SU-DHL-6 (cell line): ENCODE measurements at regions not wholly inside any gene's neighbourhood (a gene's known extent, or its start where the extent isn't known, plus 50 kb on each side); places are given as distances from the start of the nearest gene placed in this dataset.

Experiments used
- H2AFZ ChIP-seq: fragments of 200-600 bp; sonication (generic); 2 replicates; pipeline ENCODE4 v1.6.1; 2014; ENCODE audit warnings: low read depth, mild to moderate bottlenecking, moderate library complexity, mixed read lengths, antibody characterized with exemption, low read length; ENCODE audit not compliant: severe bottlenecking
- H3F3A ChIP-seq: fragments of 200-600 bp; shearing (Covaris generic); 2 replicates; pipeline ENCODE4 v1.6.0; 2016; ENCODE audit warnings: antibody characterized with exemption, mild to moderate bottlenecking; ENCODE audit not compliant: insufficient read depth
- H3K27ac ChIP-seq: fragments of 200-600 bp; sonication (generic); 2 replicates; pipeline ENCODE4 v1.5.1; 2016; ENCODE audit warnings: low read depth, mild to moderate bottlenecking, low read length, moderate library complexity, mixed read lengths
- H3K27me3 ChIP-seq: fragments of 200-600 bp; sonication (generic), shearing (Covaris generic); 2 replicates; pipeline ENCODE4 v1.6.0; 2014; ENCODE audit warnings: mild to moderate bottlenecking, low read length
- H3K36me3 ChIP-seq: fragments of 200-600 bp; sonication (generic); 2 replicates; pipeline ENCODE4 v1.6.1; 2014; ENCODE audit warnings: mild to moderate bottlenecking, low read length, mixed read lengths
- H3K4me2 ChIP-seq: fragments of 300-600, 200-600 bp; shearing (Covaris generic), sonication (generic); 2 replicates; pipeline ENCODE4 v1.6.0; 2014; ENCODE audit warnings: low read length, low read depth, mild to moderate bottlenecking; ENCODE audit not compliant: poor library complexity, severe bottlenecking
- H3K4me3 ChIP-seq: fragments of 200-600 bp; sonication (generic); 2 replicates; pipeline ENCODE4 v1.5.1; 2014; ENCODE audit warnings: antibody characterized with exemption, low read length, mild to moderate bottlenecking, mixed read lengths; ENCODE audit not compliant: insufficient read depth, poor library complexity, severe bottlenecking
- H3K79me2 ChIP-seq: fragments of 200-600 bp; sonication (generic); 2 replicates; pipeline ENCODE4 v1.6.1; 2014; ENCODE audit warnings: mild to moderate bottlenecking, low read length, moderate library complexity; ENCODE audit not compliant: insufficient read depth
- H3K9ac ChIP-seq: fragments of 200-600 bp; sonication (generic); 2 replicates; pipeline ENCODE4 v1.7.0; 2014; ENCODE audit warnings: mild to moderate bottlenecking, low read length
- H3K9me2 ChIP-seq: fragments of 200-600 bp; sonication (generic); replicated peaks from 2 replicates; pipeline ENCODE4 v1.6.1; 2014; ENCODE audit warnings: low read length; ENCODE audit not compliant: insufficient read depth
- H3K9me3 ChIP-seq: fragments of 200-600 bp; sonication (generic); 2 replicates; pipeline ENCODE4 v1.6.1; 2014; ENCODE audit warnings: low read length, mixed read lengths; ENCODE audit not compliant: insufficient read depth
- H4K20me1 ChIP-seq: fragments of 200-600 bp; sonication (generic); 2 replicates; pipeline ENCODE4 v1.6.1; 2014; ENCODE audit warnings: low read depth, mild to moderate bottlenecking, antibody characterized with exemption, low read length, moderate library complexity, mixed read lengths
- EZH2phosphoT487 ChIP-seq: fragments of 200-600 bp; sonication (generic), shearing (Covaris generic); conservative IDR thresholded peaks from 2 replicates; pipeline ENCODE4 v1.6.1; 2018; ENCODE audit warnings: mild to moderate bottlenecking, antibody characterized with exemption, low read length, moderate library complexity, mixed read lengths
- TF ChIP-seq, protein P1 (sequence below): fragments of 200-600 bp; sonication (generic); IDR thresholded peaks from one replicate; pipeline ENCODE4 v1.5.1; 2017; ENCODE audit warnings: antibody characterized with exemption, mild to moderate bottlenecking, low read length, moderate library complexity; ENCODE audit not compliant: insufficient read depth, poor library complexity, severe bottlenecking

DNA sequence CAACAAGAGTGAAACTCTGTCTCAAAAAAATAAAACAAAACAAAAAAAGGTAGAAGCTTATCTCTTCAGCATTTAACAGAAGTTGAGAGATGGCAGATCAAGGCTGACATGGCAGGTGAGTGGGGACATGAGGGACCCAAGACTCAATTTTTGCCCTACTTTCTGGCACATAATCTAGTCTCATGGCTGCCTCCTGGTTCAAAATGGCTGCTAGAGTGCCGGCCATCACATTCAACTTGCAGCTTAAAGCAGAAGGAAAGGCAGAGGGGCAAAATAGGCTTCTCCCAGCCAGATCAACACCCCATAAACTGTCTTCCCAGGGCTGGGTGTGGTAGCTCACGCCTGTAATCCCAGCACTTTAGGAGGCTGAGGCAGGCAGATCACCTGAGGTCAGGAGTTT, 784.9 kb downstream of the MED13L start:
- no peaks in the 10 kb centered on the region; the same call in 1 of the 2 replicates for H3K9me2 ChIP-seq

DNA sequence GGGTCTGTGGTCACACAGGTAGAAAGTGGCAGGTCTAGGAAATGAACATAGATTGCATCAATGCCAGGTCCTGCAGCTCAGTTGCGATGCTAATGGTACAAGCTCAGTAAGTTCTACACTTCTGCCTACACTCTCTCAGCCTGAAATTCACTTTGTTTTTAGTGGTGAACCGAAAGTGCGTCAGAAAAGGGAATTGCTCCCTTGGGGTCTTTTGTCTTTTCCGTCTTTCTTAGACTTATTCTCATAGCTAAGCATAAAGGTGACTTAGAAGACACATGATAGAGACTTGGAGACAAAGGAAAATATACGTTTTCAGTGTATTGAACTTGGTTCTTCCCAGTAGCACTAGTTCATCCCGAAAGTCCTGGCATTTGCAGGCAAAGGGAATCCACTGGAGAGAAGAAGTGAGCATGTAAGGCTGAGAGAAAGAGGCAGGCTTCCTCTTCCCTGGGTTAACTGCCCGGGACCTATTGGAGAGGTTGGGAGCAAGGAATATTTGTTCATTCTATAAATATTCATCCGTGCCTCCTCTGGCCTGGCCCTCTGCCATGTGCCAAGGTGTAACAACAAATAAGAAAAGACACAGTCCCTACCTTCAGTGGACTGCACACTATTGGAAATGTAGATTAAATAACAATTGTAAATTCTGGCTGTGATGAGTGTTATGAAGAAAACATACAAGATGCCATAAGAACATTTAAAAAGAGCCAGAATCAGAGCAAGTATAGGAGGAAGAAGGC, 785.8 kb downstream of the MED13L start:
- no peaks in the 10 kb centered on the region for H4K20me1 ChIP-seq
- H3K79me2 ChIP-seq, result no peaks in the 10 kb centered on the region
- H3K4me2 ChIP-seq, result no peak overlapping the region
- no peaks in the 10 kb centered on the region for H3K36me3 ChIP-seq
- TF ChIP-seq EZH2phosphoT487, result no peak
- TF ChIP-seq, protein P1, sequence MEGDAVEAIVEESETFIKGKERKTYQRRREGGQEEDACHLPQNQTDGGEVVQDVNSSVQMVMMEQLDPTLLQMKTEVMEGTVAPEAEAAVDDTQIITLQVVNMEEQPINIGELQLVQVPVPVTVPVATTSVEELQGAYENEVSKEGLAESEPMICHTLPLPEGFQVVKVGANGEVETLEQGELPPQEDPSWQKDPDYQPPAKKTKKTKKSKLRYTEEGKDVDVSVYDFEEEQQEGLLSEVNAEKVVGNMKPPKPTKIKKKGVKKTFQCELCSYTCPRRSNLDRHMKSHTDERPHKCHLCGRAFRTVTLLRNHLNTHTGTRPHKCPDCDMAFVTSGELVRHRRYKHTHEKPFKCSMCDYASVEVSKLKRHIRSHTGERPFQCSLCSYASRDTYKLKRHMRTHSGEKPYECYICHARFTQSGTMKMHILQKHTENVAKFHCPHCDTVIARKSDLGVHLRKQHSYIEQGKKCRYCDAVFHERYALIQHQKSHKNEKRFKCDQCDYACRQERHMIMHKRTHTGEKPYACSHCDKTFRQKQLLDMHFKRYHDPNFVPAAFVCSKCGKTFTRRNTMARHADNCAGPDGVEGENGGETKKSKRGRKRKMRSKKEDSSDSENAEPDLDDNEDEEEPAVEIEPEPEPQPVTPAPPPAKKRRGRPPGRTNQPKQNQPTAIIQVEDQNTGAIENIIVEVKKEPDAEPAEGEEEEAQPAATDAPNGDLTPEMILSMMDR, result no peak
- H2AFZ ChIP-seq, result no peak overlapping the region
- H3K27ac ChIP-seq, result no peak overlapping the region
- H3K9me2 ChIP-seq, result no peaks in the 10 kb centered on the region; the same call in 1 of the 2 replicates
- H3K9ac ChIP-seq, result no peak overlapping the region
- no peak overlapping the region for H3K4me3 ChIP-seq
- no peaks in the 10 kb centered on the region for H3K9me3 ChIP-seq
- H3F3A ChIP-seq, result no peaks in the 10 kb centered on the region
- no peaks in the 10 kb centered on the region for H3K27me3 ChIP-seq

More for the DNA sequence above, 784.9 kb downstream of the MED13L start:
- no peaks in the 10 kb centered on the region for H4K20me1 ChIP-seq
- no peaks in the 10 kb centered on the region for H3K9me3 ChIP-seq
- no peaks in the 10 kb centered on the region for H3K27me3 ChIP-seq
- H3K4me2 ChIP-seq, result no peak overlapping the region
- H3K79me2 ChIP-seq, result no peaks in the 10 kb centered on the region
- H3K4me3 ChIP-seq, result no peak overlapping the region
- no peaks in the 10 kb centered on the region for H3F3A ChIP-seq
- no peaks in the 10 kb centered on the region for H3K36me3 ChIP-seq
- TF ChIP-seq, protein P1, result no peak
- TF ChIP-seq EZH2phosphoT487, result no peak
- no peak overlapping the region for H3K9ac ChIP-seq
- no peak overlapping the region for H2AFZ ChIP-seq
- H3K27ac ChIP-seq, result no peak overlapping the region

- Histone ChIP-seq H3K79me2 (no peaks in the 10 kb centered on the region), H3K36me3 (no peaks in the 10 kb centered on the region), H3F3A (no peaks in the 10 kb centered on the region), H4K20me1 (no peaks in the 10 kb centered on the region), H2AFZ (no peak overlapping the region), H3K27me3 (no peaks in the 10 kb centered on the region), H3K9me2 (no peaks in the 10 kb centered on the region; the same call in 1 of the 2 replicates), H3K4me2 (no peak overlapping the region), H3K27ac (no peak overlapping the region), H3K4me3 (no peak overlapping the region), H3K9me3 (no peaks in the 10 kb centered on the region), H3K9ac (no peak overlapping the region)
- TF ChIP-seq EZH2phosphoT487, result no peak
These were observed 788.2 kb downstream of the MED13L start for GRCh38 chr12:115489253-115489652.

DNA sequence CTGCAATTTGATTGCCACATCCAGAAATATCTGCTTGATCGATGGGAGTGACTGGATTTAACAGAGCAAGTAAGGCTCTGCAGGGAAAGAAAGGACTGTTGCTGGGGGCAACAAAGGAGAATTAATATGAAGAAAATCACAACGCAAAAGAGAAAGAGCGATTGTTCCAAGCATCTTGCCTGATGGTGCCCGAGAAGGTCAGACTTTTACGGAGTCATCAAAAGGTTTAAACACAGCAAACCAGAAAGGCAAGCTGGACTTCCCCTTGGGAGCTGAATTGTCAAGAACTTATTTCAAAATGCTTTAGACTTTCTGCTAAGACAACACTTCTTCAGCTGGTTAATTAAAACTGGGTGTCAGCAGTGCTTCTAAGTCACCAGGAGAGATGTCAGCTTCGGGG, 791.5 kb downstream of the MED13L start:
- Histone ChIP-seq H3K79me2 (no peaks in the 10 kb centered on the region), H3K27me3 (no peaks in the 10 kb centered on the region), H3K4me2 (no peak overlapping the region), H3F3A (no peaks in the 10 kb centered on the region), H3K4me3 (no peak overlapping the region), H3K9me2 (no peaks in the 10 kb centered on the region; the same call in 1 of the 2 replicates), H4K20me1 (no peaks in the 10 kb centered on the region), H3K27ac (no peak overlapping the region), H3K36me3 (no peaks in the 10 kb centered on the region), H3K9me3 (no peaks in the 10 kb centered on the region), H3K9ac (no peak overlapping the region), H2AFZ (no peak overlapping the region)
- TF ChIP-seq, protein P1, result no peak
- TF ChIP-seq EZH2phosphoT487, result no peak
